Vagina (tissue), 2 donors: ENCODE measurements at regions not wholly inside any gene's neighbourhood (a gene's known extent, or its start where the extent isn't known, plus 50 kb on each side); places are given as distances from the start of the nearest gene placed in this dataset.
"Not testable (repeated sequence)": the region's sequence is repeated elsewhere in the genome, so short reads cannot be mapped to it uniquely, and the experiment has no call there.

Experiments
- CTCF ChIP-seq, 3 experiments: fragments of 450-650 bp in 2 of 3; fragments of 200-600 bp in 1 of 3; sonication (generic) in 1 of 3; IDR thresholded peaks; one replicate each; pipeline ENCODE4 v1.5.1; 2017 to 2019; ENCODE audit warnings: antibody characterized with exemption in 3 of 3, mild to moderate bottlenecking in 2 of 3, moderate library complexity in 2 of 3
- POLR2A ChIP-seq, 2 donors: fragments of 450-650 bp; IDR thresholded peaks; one replicate each; pipeline ENCODE4 v1.6.1; 2017; ENCODE audit warnings: antibody characterized with exemption in 2 of 2, mild to moderate bottlenecking in 2 of 2, moderate library complexity in 2 of 2

DNA sequence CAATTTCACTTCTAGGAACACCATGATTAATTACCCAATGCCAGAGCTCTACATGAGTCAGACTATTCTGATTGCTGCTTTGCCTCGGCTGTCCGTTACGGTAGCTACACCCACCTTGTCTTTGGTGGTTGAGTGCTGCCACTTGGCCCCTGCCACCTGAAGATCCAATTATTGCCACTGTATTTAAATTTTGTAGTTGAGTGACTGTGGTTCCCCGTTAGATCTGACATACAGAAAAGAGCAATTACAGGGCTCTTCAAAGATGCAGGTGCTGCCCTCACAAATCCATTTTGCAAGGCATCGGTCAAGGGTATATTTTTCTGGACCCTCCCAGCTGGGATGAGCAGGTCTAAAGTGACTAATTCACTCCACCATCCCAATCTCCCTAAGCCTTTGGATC is 383.5 kb upstream of the RUNX1 start:
- TF ChIP-seq POLR2A, CTCF (IDR thresholded peaks at IDR 0.05): not testable (repeated sequence)
